ENCODE measurements at regions not wholly inside any gene's neighbourhood (a gene's known extent, or its start where the extent isn't known, plus 50 kb on each side); places are given as distances from the start of the nearest gene placed in this dataset.

GRCh38 chr10:83176901-83177300 lies 962.4 kb upstream of the GHITM start:
- no peaks in the 10 kb centered on the region for H3K4me1 Mint-ChIP-seq
- intact Hi-C loops (cut with micrococcal nuclease), result no loop called here
- DNase-seq, result no peak
- peaks cover 0 to 1% (median 0%) of the 10 kb centered on the region in 3 donors for H3K27me3 Mint-ChIP-seq (ENCODE audit: low read depth in 3 of 3)
- no peak overlapping the region for H3K4me2 ChIP-seq (replicated peaks; ENCODE audit: extremely low read depth, low read length, poor library complexity, severe bottlenecking)
- H3K27me3 ChIP-seq (ENCODE audit: control insufficient read depth in 2 of 2, insufficient read depth in 2 of 2, low read length in 2 of 2), result no peaks in the 10 kb centered on the region
- H3K4me3 Mint-ChIP-seq, result no peak overlapping the region
- H3K36me3 Mint-ChIP-seq, result no peaks in the 10 kb centered on the region
- peaks cover 0 to 7% (median 3%) of the 10 kb centered on the region in 7 donors for H3K9me3 Mint-ChIP-seq
- H3K9me3 ChIP-seq (replicated peaks in 1 of 2; ENCODE audit: control insufficient read depth in 1 of 2, insufficient read depth in 1 of 2, low read length in 2 of 2), result peaks cover 0 to 3% of the 10 kb centered on the region in 2 donors
- H3K79me2 ChIP-seq (ENCODE audit: insufficient read depth, low read length), result no peaks in the 10 kb centered on the region
- H2AFZ ChIP-seq (ENCODE audit: insufficient read depth, low read depth, low read length, poor library complexity, severe bottlenecking), result no peak overlapping the region
- H4K20me1 ChIP-seq (ENCODE audit: insufficient read depth, low read length), result no peaks in the 10 kb centered on the region
- no peak for TF ChIP-seq CTCF (IDR thresholded peaks at IDR 0.05)
- H3K27ac ChIP-seq (ENCODE audit: low read depth in 1 of 2, low read length in 2 of 2), result no peak overlapping the region
- no peaks in the 10 kb centered on the region for H3K4me1 ChIP-seq (ENCODE audit: control insufficient read depth in 1 of 2, insufficient read depth in 2 of 2, low read length in 2 of 2)
- H3K27ac Mint-ChIP-seq, result no peak overlapping the region
- no peak overlapping the region for H3K9ac ChIP-seq (ENCODE audit: insufficient read depth, low read length, poor library complexity, severe bottlenecking)
- WGBS (ENCODE audit: insufficient coverage), result no CpG with 5 or more reads among the region's 2 CpGs
- no peaks in the 10 kb centered on the region for H3K36me3 ChIP-seq (replicated peaks in 1 of 2; ENCODE audit: control insufficient read depth in 1 of 2, insufficient read depth in 2 of 2, low read length in 2 of 2)
- no peak overlapping the region for H3K4me3 ChIP-seq (replicated peaks in 1 of 3; ENCODE audit: low read depth in 2 of 3, low read length in 3 of 3)

GRCh38 chr10:83178526-83178925 lies 960.8 kb upstream of the GHITM start:
- Mint-ChIP-seq H3K36me3 (no peaks in the 10 kb centered on the region), H3K27ac (peak overlapping the region in 1 of 7 donors; percentile 50), H3K4me3 (no peak overlapping the region), H3K27me3 (ENCODE audit: low read depth in 3 of 3) (peaks cover 0 to 1% (median 0%) of the 10 kb centered on the region in 3 donors), H3K4me1 (no peaks in the 10 kb centered on the region), H3K9me3 (peaks cover 0 to 7% (median 2%) of the 10 kb centered on the region in 7 donors)
- no peak overlapping the region for H3K4me3 ChIP-seq (replicated peaks in 1 of 3; ENCODE audit: low read depth in 2 of 3, low read length in 3 of 3)
- no peaks in the 10 kb centered on the region for H4K20me1 ChIP-seq (ENCODE audit: insufficient read depth, low read length)
- intact Hi-C loops (cut with micrococcal nuclease), result no loop called here
- H3K9ac ChIP-seq (ENCODE audit: insufficient read depth, low read length, poor library complexity, severe bottlenecking), result no peak overlapping the region
- H3K4me1 ChIP-seq (ENCODE audit: control insufficient read depth in 1 of 2, insufficient read depth in 2 of 2, low read length in 2 of 2), result no peaks in the 10 kb centered on the region
- TF ChIP-seq CTCF (IDR thresholded peaks at IDR 0.05), result no peak
- peaks cover 0 to 3% of the 10 kb centered on the region in 2 donors for H3K9me3 ChIP-seq (replicated peaks in 1 of 2; ENCODE audit: control insufficient read depth in 1 of 2, insufficient read depth in 1 of 2, low read length in 2 of 2)
- no peak overlapping the region for H3K27ac ChIP-seq (ENCODE audit: low read depth in 1 of 2, low read length in 2 of 2)
- no peak for DNase-seq
- H2AFZ ChIP-seq (ENCODE audit: insufficient read depth, low read depth, low read length, poor library complexity, severe bottlenecking), result no peak overlapping the region
- no peaks in the 10 kb centered on the region for H3K79me2 ChIP-seq (ENCODE audit: insufficient read depth, low read length)
- no peaks in the 10 kb centered on the region for H3K27me3 ChIP-seq (ENCODE audit: control insufficient read depth in 2 of 2, insufficient read depth in 2 of 2, low read length in 2 of 2)
- no peak overlapping the region for H3K4me2 ChIP-seq (replicated peaks; ENCODE audit: extremely low read depth, low read length, poor library complexity, severe bottlenecking)
- H3K36me3 ChIP-seq (replicated peaks in 1 of 2; ENCODE audit: control insufficient read depth in 1 of 2, insufficient read depth in 2 of 2, low read length in 2 of 2), result no peaks in the 10 kb centered on the region

Data from CD14-positive monocyte (primary cell).